Left lung (tissue), 4 donors: ENCODE measurements at regions not wholly inside any gene's neighbourhood (a gene's known extent, or its start where the extent isn't known, plus 50 kb on each side); places are given as distances from the start of the nearest gene placed in this dataset.

Source experiments
- ATAC-seq: fragments of 200-7000 bp; cut with Tn5 transposase; one replicate; pipeline ENCODE4 v1.9.1; 2020; ENCODE audit warnings: moderate library complexity
- DNase-seq, 4 donors: peaks; one replicate each; pipeline ENCODE4 v3.0.0-alpha.2; 2013 to 2020
- H3K27ac ChIP-seq, 2 donors: fragments of 200-600 bp; sonication (generic) in 1 of 2; one replicate each; pipeline versions ENCODE4 v1.5.0 to v1.8.0; 2020 to 2021
- H3K27me3 ChIP-seq, 2 donors: fragments of 200-600 bp; sonication (generic) in 1 of 2; one replicate each; pipeline versions ENCODE4 v1.5.0 to v1.8.0; 2020 to 2021
- H3K36me3 ChIP-seq, 2 donors: fragments of 200-600 bp; sonication (generic) in 1 of 2; one replicate each; pipeline versions ENCODE4 v1.5.0 to v1.8.0; 2020 to 2021
- H3K4me1 ChIP-seq, 2 donors: fragments of 200-600 bp; one replicate each; pipeline ENCODE4 v1.8.0; 2021
- H3K4me3 ChIP-seq, 2 donors: fragments of 200-600 bp; sonication (generic) in 1 of 2; one replicate each; pipeline versions ENCODE4 v1.5.0 to v1.8.0; 2020 to 2021; ENCODE audit warnings: mild to moderate bottlenecking in 1 of 2
- H3K9me3 ChIP-seq, 2 donors: fragments of 200-600 bp; sonication (generic) in 1 of 2; one replicate each; pipeline versions ENCODE4 v1.5.0 to v1.8.0; 2020 to 2021
- CTCF ChIP-seq, 2 donors: fragments of 200-600 bp; sonication (generic) in 1 of 2; IDR thresholded peaks; one replicate each; pipeline versions ENCODE4 v1.5.0 to v1.8.0; 2021; ENCODE audit warnings: antibody characterized with exemption in 2 of 2
- intact Hi-C, 2 donors: fragments of 100-400 bp; cut with DNase I; formaldehyde crosslinking; loops; one replicate each; pipeline versions ENCODE4 v1.11.2 to v1.14.2; 2022
- donor health status: DM: no; HTN: yes; CAD: no.
- donor health status: DM: no; HTN: no; CAD: no.

- no peaks in the 10 kb centered on the region for H3K4me1 ChIP-seq
- peak; percentile 79 for ATAC-seq
- no peaks in the 10 kb centered on the region for H3K27me3 ChIP-seq
- H3K27ac ChIP-seq, result no peak overlapping the region
- intact Hi-C loops, result no loop called here
- no peaks in the 10 kb centered on the region for H3K36me3 ChIP-seq
- DNase-seq, result peak in 1 of 4 donors; percentile 1
- no peak for TF ChIP-seq CTCF (IDR thresholded peaks at IDR 0.05)
- no peaks in the 10 kb centered on the region for H3K9me3 ChIP-seq
- H3K4me3 ChIP-seq, result peak overlapping the region in 1 of 2 donors; percentile 13
These were observed 709.0 kb upstream of the FOXG1 start for GRCh38 chr14:28057359-28058296.

GRCh38 chr14:28059254-28059653 lies 707.3 kb upstream of the FOXG1 start:
- no peak for ATAC-seq
- H3K36me3 ChIP-seq, result no peaks in the 10 kb centered on the region
- H3K4me1 ChIP-seq, result no peaks in the 10 kb centered on the region
- no peaks in the 10 kb centered on the region for H3K9me3 ChIP-seq
- H3K4me3 ChIP-seq, result no peak overlapping the region
- H3K27ac ChIP-seq, result no peak overlapping the region
- no peaks in the 10 kb centered on the region for H3K27me3 ChIP-seq
- no peak for DNase-seq
- intact Hi-C loops, result no loop called here
- no peak for TF ChIP-seq CTCF (IDR thresholded peaks at IDR 0.05)

GRCh38 chr14:28061006-28061405 lies 705.6 kb upstream of the FOXG1 start:
- Histone ChIP-seq H3K4me1 (no peaks in the 10 kb centered on the region), H3K27ac (no peak overlapping the region), H3K27me3 (no peaks in the 10 kb centered on the region), H3K4me3 (no peak overlapping the region), H3K9me3 (no peaks in the 10 kb centered on the region), H3K36me3 (no peaks in the 10 kb centered on the region)
- intact Hi-C loops, result no loop called here
- ATAC-seq (no peak), DNase-seq (no peak)
- no peak for TF ChIP-seq CTCF (IDR thresholded peaks at IDR 0.05)

GRCh38 chr14:28077021-28077420 lies 689.6 kb upstream of the FOXG1 start:
- Histone ChIP-seq H3K27ac (no peak overlapping the region), H3K4me3 (no peak overlapping the region), H3K4me1 (no peaks in the 10 kb centered on the region), H3K27me3 (no peaks in the 10 kb centered on the region), H3K36me3 (no peaks in the 10 kb centered on the region), H3K9me3 (peaks cover 0 to 3% of the 10 kb centered on the region in 2 donors)
- no peak for ATAC-seq
- intact Hi-C loops, result no loop called here
- DNase-seq, result no peak
- no peak for TF ChIP-seq CTCF (IDR thresholded peaks at IDR 0.05)

GRCh38 chr14:28083389-28083788 lies 683.2 kb upstream of the FOXG1 start:
- no peak for TF ChIP-seq CTCF (IDR thresholded peaks at IDR 0.05)
- Histone ChIP-seq H3K4me1 (no peaks in the 10 kb centered on the region), H3K27ac (no peak overlapping the region), H3K9me3 (no peaks in the 10 kb centered on the region), H3K27me3 (no peaks in the 10 kb centered on the region), H3K36me3 (no peaks in the 10 kb centered on the region), H3K4me3 (no peak overlapping the region)
- ATAC-seq, result no peak
- DNase-seq, result no peak
- intact Hi-C loops, result no loop called here
